GM10266 (cell line): ENCODE measurements at regions not wholly inside any gene's neighbourhood (a gene's known extent, or its start where the extent isn't known, plus 50 kb on each side); places are given as distances from the start of the nearest gene placed in this dataset.

ENCODE experiments used
- DNase-seq: peaks from one replicate; pipeline ENCODE4 v3.0.0; 2012; ENCODE audit errors: extremely low spot score
- TF ChIP-seq, protein P1 (sequence below): IDR thresholded peaks from 2 replicates; pipeline ENCODE4 v1.5.1; 2012; ENCODE audit warnings: mild to moderate bottlenecking, low read depth; ENCODE audit not compliant: control insufficient read depth, insufficient read depth; ENCODE audit errors: missing control alignments

DNA sequence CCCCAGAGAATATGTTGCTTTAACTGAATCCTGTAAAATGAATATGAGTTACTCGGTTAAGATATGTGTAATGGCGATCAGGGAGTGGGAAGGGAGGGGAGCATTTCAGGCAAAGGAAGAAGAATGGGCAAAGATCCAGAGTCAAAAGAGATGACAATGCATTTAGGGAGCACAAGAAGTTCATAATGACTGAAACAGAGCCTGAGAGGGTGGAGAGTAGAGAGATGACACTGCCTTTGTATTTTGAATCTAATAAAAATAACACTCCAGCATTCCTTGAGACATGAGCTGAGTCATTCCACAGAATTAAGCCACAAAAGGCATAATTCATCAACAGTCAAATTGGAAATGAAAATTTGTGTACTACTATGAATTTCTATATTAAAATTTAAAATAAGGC lies 105.3 kb upstream of the PEX5L start:
- no peak for DNase-seq
- TF ChIP-seq, protein P1, sequence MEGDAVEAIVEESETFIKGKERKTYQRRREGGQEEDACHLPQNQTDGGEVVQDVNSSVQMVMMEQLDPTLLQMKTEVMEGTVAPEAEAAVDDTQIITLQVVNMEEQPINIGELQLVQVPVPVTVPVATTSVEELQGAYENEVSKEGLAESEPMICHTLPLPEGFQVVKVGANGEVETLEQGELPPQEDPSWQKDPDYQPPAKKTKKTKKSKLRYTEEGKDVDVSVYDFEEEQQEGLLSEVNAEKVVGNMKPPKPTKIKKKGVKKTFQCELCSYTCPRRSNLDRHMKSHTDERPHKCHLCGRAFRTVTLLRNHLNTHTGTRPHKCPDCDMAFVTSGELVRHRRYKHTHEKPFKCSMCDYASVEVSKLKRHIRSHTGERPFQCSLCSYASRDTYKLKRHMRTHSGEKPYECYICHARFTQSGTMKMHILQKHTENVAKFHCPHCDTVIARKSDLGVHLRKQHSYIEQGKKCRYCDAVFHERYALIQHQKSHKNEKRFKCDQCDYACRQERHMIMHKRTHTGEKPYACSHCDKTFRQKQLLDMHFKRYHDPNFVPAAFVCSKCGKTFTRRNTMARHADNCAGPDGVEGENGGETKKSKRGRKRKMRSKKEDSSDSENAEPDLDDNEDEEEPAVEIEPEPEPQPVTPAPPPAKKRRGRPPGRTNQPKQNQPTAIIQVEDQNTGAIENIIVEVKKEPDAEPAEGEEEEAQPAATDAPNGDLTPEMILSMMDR, result no peak

DNA sequence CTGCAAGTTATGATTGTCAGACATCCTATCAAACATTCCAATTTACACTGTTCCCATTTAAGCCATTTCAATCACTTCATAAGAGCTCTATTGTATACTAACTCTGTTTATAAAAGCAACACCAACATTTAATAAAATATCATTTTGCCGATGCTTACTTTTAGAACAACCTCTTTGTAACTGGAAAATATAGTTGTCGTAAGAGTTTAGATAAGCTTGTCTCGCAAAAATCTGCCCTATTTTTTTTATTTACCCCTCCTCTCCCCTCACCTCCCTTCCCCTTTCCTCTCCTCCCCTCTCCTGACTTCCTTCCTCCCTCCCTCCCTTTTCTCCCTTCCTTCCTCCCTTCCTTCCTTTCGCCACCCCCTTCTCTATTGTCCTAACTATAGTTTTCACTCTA lies 105.7 kb upstream of the PEX5L start:
- no peak for DNase-seq
- TF ChIP-seq, protein P1, result no peak

DNA sequence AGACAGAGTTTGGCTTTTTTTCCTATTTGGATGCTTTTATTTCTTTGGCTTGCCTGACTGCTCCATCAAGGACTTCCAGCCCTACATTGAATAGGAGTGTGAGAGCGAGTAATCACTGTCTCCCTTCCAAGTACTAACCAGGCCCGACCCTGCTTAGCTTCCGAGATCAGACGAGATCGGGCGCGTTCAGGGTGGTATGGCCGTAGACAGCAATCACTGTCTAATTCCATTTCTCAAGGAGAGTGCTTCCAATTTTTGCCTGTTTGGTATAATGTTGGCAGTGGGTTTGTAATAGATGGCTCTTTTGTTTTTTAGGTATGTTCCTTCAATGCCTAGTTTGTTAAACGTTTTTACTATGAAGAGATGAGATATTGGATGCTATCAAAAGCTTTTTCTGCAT lies 125.0 kb upstream of the PEX5L start:
- DNase-seq, result no peak
- TF ChIP-seq, protein P1, result no peak

DNA sequence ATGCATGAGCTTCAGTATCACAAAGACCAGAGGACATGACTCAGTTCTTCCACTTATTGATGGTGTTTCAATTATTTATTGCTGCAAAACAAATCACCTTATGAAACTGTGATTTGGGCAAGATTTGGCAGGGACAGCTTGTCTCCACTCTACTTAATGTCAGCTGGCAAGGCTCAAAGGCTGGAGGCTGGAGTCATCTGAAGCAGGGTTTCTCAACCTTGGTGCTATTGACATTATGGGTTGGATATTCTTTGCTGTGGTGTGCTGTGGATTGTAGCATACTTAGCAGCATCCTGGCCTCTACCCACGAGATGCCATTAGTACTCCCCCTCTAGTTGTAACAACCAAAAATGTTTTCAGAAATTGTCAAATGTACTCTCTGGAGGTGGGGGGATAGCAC lies 138.8 kb upstream of the PEX5L start:
- DNase-seq, result no peak

DNA sequence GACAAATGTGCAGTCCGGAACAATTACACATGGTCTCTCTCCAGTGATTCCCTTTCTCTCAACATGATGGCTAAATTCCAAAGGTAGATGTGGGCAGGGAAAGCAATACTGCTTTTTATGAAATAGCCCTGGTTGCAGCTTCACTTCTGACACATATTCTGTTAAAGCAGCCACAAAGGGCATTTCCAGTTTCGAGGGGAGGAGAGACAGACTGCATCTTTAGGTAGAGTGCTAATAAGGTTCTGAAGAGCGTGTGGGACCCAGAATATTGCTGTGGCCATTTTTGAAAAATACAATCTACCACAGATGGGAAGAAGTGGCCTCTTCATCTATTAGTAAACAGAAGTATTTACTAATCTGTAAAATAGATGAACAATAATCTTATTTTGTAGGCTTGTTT lies 139.3 kb upstream of the PEX5L start:
- TF ChIP-seq, protein P1, result no peak
- DNase-seq, result no peak

More for the DNA sequence above, 138.8 kb upstream of the PEX5L start:
- TF ChIP-seq, protein P1, result no peak

DNA sequence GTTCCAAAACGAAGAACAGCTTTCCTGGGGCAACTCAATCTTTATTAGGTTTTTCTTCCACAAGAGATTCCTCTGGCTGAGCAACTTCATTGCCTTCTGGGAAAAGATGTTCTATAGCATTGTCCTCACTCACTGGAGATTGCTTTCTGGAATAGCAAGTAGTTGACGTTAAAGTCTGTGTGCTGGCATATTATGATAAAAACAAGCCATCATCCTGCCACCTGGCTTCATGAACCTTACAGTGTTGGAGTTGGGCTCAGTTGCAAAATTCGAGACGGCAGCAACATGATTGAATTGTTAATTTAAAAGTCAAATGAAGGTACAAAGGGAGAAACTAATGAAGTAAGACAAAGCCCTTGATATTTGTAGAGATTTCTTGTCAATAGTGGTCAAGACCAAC lies 140.5 kb upstream of the PEX5L start:
- TF ChIP-seq, protein P1, result no peak
- no peak for DNase-seq

DNA sequence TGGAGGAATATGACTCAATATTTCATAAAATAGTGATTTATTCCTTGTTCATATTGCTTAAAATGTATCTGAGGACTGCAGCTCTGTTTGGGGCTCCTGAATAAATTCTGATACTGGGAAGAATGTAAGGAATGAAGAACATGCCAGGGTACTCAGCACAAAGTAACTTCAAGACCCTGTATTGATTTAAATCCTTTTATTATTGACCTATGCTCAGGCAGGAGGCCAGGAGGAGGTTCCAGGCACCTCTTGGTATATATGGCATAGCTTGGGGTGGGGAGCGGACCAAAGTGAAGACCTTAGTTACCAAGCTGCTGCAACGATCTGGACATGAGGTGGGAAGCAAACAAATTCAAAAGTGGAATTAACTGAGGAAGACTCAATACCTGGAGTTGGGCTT lies 142.8 kb upstream of the PEX5L start:
- TF ChIP-seq, protein P1, result no peak
- no peak for DNase-seq
